Stimulated activated naive CD8-positive, alpha-beta T cell treated with anti-CD3 and anti-CD28 coated beads, Interleukin-15, amount 100 ng/mL, for 72 hours (primary cell): ENCODE measurements at regions not wholly inside any gene's neighbourhood (a gene's known extent, or its start where the extent isn't known, plus 50 kb on each side); places are given as distances from the start of the nearest gene placed in this dataset.
A peak's percentile ranks its signal among the peaks of the same experiment; 100 is the strongest.

ENCODE experiments used
- ATAC-seq: fragments of 150-1000 bp; cut with Tn5 transposase; 2 replicates; pipeline ENCODE4 v1.10.0; 2021; ENCODE audit warnings: mild to moderate bottlenecking, moderate library complexity
- DNase-seq, 2 donors: peaks; one replicate each; pipeline ENCODE4 v3.0.0; 2021 to 2022
- H3K27ac Mint-ChIP-seq, 2 donors: one replicate each; pipeline ENCODE4 v1.8.0; 2022; ENCODE audit warnings: mild to moderate bottlenecking in 2 of 2, mixed read lengths in 2 of 2, moderate library complexity in 2 of 2
- H3K27me3 Mint-ChIP-seq: one replicate; pipeline ENCODE4 v1.8.0; 2022; ENCODE audit warnings: mixed read lengths
- H3K4me1 Mint-ChIP-seq: one replicate; pipeline ENCODE4 v1.8.0; 2022; ENCODE audit warnings: mild to moderate bottlenecking, mixed read lengths
- H3K4me3 Mint-ChIP-seq, 2 donors: one replicate each; pipeline ENCODE4 v1.8.0; 2022; ENCODE audit warnings: mild to moderate bottlenecking in 2 of 2, mixed read lengths in 2 of 2, moderate library complexity in 1 of 2
- H3K9me3 Mint-ChIP-seq, 2 donors: one replicate each; pipeline ENCODE4 v1.8.0; 2022; ENCODE audit warnings: mixed read lengths in 2 of 2

- no peak for ATAC-seq
- no peaks in the 10 kb centered on the region for H3K27me3 Mint-ChIP-seq
Observed at GRCh38 chr17:68734187-68734900, 133.2 kb upstream of the FAM20A start.

GRCh38 chr17:68733241-68734176 lies 132.3 kb upstream of the FAM20A start:
- Mint-ChIP-seq H3K4me3 (no peak overlapping the region), H3K27me3 (no peaks in the 10 kb centered on the region), H3K9me3 (no peaks in the 10 kb centered on the region), H3K27ac (no peak overlapping the region), H3K4me1 (no peaks in the 10 kb centered on the region)
- ATAC-seq (no peak), DNase-seq (no peak)

More at GRCh38 chr17:68734187-68734900, 133.2 kb upstream of the FAM20A start:
- H3K9me3 Mint-ChIP-seq: no peaks in the 10 kb centered on the region
- no peak overlapping the region for H3K4me3 Mint-ChIP-seq
- H3K27ac Mint-ChIP-seq: no peak overlapping the region
- no peak for DNase-seq
- H3K4me1 Mint-ChIP-seq: no peaks in the 10 kb centered on the region

DNA sequence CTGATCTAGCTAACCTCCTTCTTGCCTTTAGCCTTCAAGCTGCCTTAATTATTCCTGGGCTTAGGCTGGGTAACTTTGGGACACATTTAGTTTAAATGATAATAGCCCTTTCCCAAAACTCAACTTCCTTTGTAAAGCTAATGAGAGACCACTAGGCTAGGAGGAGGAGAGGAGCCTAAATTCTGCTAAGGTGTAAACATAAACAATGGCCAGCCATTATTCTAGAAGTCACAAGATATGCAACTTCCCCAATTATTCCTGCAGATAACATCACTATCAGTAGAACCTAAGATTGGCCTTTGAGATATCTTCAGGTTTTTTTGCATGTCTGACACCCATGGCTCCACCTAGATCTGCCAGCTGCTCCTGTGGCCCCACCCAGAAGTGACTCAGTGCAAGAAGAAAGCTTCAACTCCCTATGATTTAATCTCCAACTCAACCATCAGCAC lies 131.2 kb upstream of the FAM20A start:
- ATAC-seq (no peak), DNase-seq (no peak)
- H3K9me3 Mint-ChIP-seq: no peaks in the 10 kb centered on the region
- H3K4me3 Mint-ChIP-seq: no peak overlapping the region
- H3K27ac Mint-ChIP-seq: no peak overlapping the region
- H3K27me3 Mint-ChIP-seq: no peaks in the 10 kb centered on the region
- no peaks in the 10 kb centered on the region for H3K4me1 Mint-ChIP-seq

DNA sequence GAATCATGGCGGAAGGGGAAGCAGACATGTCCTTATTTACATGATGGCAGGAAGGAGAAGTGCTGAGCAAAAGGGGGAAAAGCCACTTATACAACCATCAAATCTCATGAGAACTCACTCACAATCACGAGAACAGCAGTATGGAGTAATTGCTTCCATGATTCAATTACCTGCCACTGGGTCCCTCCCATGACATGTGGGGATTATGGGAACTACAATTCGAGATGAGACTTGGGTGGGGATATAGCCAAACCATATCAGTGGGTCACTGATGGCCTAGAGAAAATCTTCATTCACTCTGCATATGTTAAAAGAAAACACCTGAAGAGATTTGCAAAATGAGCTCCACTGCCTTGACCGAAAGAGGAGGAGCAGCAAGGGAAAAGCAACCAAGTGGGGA lies 130.3 kb upstream of the FAM20A start:
- Mint-ChIP-seq H3K27me3 (no peaks in the 10 kb centered on the region), H3K4me3 (no peak overlapping the region), H3K27ac (no peak overlapping the region), H3K4me1 (no peaks in the 10 kb centered on the region), H3K9me3 (no peaks in the 10 kb centered on the region)
- DNase-seq (no peak), ATAC-seq (no peak)

DNA sequence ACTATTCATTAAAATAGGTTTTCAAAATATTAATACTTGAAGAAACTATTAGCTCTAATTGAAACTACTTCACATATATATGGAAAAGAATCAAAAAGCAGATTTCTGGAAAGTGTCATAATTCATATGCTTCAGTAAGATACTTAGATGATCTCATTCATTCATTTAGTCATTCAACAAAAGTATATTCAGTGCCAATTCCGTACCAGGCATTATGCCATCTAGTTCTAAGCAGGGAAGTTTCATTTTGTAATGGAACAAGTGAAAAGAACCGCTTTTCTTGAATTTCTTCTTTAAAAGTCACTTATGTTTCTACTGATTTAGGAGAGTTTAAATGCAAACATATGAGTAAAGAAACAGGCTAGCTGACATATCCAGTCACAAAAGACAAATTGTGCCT lies 118.3 kb upstream of the FAM20A start:
- no peak overlapping the region for H3K27ac Mint-ChIP-seq
- no peak for ATAC-seq
- H3K9me3 Mint-ChIP-seq: no peaks in the 10 kb centered on the region
- no peak overlapping the region for H3K4me3 Mint-ChIP-seq
- no peaks in the 10 kb centered on the region for H3K4me1 Mint-ChIP-seq
- DNase-seq: no peak
- H3K27me3 Mint-ChIP-seq: peaks cover 22% of the 10 kb centered on the region

DNA sequence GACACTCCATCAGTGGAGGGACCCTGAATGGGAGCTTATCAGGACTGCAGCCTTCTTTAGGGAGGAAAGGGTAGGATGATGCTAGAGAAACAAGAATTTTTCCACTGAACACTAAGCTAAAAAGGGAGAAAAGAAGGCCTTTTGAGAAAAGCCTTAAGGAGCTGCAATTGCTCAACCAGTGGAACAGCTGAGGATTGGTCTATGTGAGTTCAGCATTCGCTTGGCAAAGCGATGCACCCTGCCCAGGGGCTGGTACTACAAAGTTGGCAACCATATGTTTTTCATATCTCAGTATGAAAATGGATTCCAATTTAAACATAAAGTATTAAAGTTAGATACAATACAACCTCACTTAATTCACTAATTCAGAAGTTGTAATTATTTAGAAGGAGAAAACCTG lies 117.8 kb upstream of the FAM20A start:
- Mint-ChIP-seq H3K4me1 (no peaks in the 10 kb centered on the region), H3K27me3 (peaks cover 19% of the 10 kb centered on the region), H3K9me3 (no peaks in the 10 kb centered on the region), H3K4me3 (no peak overlapping the region), H3K27ac (no peak overlapping the region)
- DNase-seq: no peak
- no peak for ATAC-seq

DNA sequence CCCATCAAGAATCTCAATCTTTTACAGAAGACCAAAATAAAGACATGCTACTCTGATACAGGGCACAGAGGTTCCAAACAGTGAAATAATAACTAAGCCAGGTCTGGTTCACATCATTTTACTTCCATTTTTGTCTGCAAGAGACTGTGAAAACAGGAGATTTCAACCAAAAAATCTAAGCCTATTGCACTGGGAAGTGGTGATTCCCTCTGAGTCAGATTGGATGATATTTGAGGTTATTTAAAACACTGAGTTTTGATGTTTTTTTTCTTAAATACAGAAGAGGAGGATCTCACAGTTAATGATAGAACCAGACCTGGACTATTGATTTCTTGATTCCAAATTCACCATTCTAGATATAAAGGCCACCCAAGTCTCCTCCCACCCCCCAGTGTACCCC lies 117.3 kb upstream of the FAM20A start:
- DNase-seq (no peak), ATAC-seq (no peak)
- Mint-ChIP-seq H3K9me3 (no peaks in the 10 kb centered on the region), H3K4me3 (no peak overlapping the region), H3K4me1 (no peaks in the 10 kb centered on the region), H3K27me3 (peaks cover 19% of the 10 kb centered on the region), H3K27ac (no peak overlapping the region)

- peaks cover 30% of the 10 kb centered on the region for H3K27me3 Mint-ChIP-seq
- no peak overlapping the region for H3K4me3 Mint-ChIP-seq
- no peak overlapping the region for H3K27ac Mint-ChIP-seq
- ATAC-seq: no peak
- DNase-seq: no peak
- H3K4me1 Mint-ChIP-seq: no peaks in the 10 kb centered on the region
- no peaks in the 10 kb centered on the region for H3K9me3 Mint-ChIP-seq
Observed at GRCh38 chr17:68714676-68715075, 113.5 kb upstream of the FAM20A start.

DNA sequence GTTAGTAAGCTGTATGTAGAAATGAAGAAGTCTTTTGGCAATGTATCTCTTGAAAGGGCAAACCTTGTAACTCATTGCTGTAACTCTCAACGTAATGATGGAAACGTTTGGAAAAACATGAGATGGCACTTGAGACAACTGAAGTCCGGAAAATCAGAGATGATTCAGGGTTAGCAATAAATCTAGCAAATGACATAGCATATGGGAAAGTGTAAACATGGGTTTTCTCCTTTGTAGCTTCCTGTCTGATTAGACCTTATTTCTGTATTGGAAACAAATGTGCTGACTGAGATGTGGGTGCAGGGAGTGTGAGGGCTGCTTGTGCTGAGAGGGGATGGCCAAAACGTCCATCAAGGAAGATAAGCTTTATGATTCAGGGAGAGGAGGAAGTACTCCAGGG lies 110.7 kb upstream of the FAM20A start:
- H3K4me3 Mint-ChIP-seq: no peak overlapping the region

DNA sequence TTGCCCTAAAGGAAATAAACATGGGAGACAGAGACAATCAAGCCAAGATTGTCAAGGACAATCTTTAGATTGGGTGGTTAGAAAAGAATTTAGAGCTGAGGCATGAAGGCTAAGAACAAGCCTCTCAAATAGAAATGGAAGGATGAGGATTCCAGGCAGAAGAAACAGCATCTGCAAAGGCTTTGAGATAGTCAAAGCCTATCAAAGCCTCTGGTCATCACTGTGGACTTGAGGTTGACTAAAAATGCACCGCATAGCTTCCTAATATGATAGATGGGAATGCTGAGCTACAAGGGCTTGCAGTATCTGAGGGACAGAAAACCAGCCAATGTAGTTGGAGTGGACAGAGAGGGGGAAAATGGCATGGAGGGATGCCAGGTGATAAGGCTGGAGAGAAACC lies 109.8 kb upstream of the FAM20A start:
- H3K4me3 Mint-ChIP-seq: no peak overlapping the region
- H3K9me3 Mint-ChIP-seq: no peaks in the 10 kb centered on the region
- peaks cover 22% of the 10 kb centered on the region for H3K27me3 Mint-ChIP-seq
- no peaks in the 10 kb centered on the region for H3K4me1 Mint-ChIP-seq
- DNase-seq: no peak
- no peak for ATAC-seq
- no peak overlapping the region for H3K27ac Mint-ChIP-seq

More for the DNA sequence above, 110.7 kb upstream of the FAM20A start:
- H3K27ac Mint-ChIP-seq: no peak overlapping the region
- H3K27me3 Mint-ChIP-seq: peaks cover 30% of the 10 kb centered on the region
- ATAC-seq: no peak
- H3K4me1 Mint-ChIP-seq: no peaks in the 10 kb centered on the region
- DNase-seq: no peak
- H3K9me3 Mint-ChIP-seq: no peaks in the 10 kb centered on the region

GRCh38 chr17:68710035-68710780 lies 109.0 kb upstream of the FAM20A start:
- Mint-ChIP-seq H3K27ac (no peak overlapping the region), H3K4me1 (no peaks in the 10 kb centered on the region), H3K4me3 (no peak overlapping the region), H3K27me3 (peaks cover 20% of the 10 kb centered on the region), H3K9me3 (no peaks in the 10 kb centered on the region)
- no peak for ATAC-seq
- DNase-seq: no peak

DNA sequence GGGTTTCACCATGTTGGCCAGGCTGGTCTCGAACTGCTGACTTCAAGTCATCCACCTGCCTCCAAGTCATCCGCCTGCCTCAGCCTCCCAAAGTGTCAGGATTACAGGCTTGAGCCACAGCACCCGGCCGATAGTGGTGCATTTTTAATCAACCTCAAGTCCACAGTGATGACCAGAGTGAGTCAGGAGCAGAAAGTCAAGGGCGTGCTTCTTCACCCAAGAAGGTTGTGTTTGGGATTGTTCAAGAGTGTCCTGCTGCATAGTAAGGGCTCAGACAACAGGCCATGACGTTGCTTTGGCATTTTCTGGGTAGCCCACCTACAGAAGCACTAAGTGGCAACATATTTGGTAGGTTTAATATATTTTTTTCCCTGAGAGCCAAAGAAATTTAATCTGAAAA lies 108.3 kb upstream of the FAM20A start:
- ATAC-seq (no peak), DNase-seq (no peak)
- H3K4me1 Mint-ChIP-seq: no peaks in the 10 kb centered on the region
- H3K27me3 Mint-ChIP-seq: peaks cover 20% of the 10 kb centered on the region
- H3K9me3 Mint-ChIP-seq: no peaks in the 10 kb centered on the region
- H3K27ac Mint-ChIP-seq: no peak overlapping the region
- no peak overlapping the region for H3K4me3 Mint-ChIP-seq

DNA sequence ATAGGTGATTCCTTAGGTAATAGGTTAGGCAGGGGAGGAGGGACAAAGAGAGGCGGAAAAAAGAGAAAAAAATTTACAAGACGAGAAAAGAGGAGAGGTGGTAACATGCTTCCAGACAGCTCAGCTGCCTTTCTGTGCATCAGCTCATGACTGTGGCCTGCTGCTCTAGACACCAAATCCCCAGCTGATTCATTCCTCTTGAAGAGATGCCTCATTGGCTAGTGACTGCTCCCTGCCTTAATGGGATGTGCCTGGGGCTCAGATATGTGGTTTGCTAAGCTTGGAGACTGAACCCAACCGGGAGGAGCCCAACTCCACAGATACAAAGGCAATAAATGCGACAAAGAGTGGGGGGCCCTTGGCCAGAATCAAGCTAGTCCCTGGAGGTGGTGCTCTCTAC lies 105.9 kb upstream of the FAM20A start:
- H3K27ac Mint-ChIP-seq: peak overlapping the region in 1 of 2 donors; percentile 54
- no peak overlapping the region for H3K4me3 Mint-ChIP-seq
- peaks cover 13% of the 10 kb centered on the region for H3K27me3 Mint-ChIP-seq
- H3K9me3 Mint-ChIP-seq: peaks cover 0 to 6% of the 10 kb centered on the region in 2 donors
- no peak for DNase-seq
- no peak for ATAC-seq
- H3K4me1 Mint-ChIP-seq: no peaks in the 10 kb centered on the region

- Mint-ChIP-seq H3K4me3 (no peak overlapping the region), H3K27ac (no peak overlapping the region), H3K9me3 (peaks cover 0 to 6% of the 10 kb centered on the region in 2 donors), H3K4me1 (no peaks in the 10 kb centered on the region), H3K27me3 (peaks cover 7% of the 10 kb centered on the region)
- no peak for ATAC-seq
- DNase-seq: no peak
Observed at GRCh38 chr17:68706356-68706920, 105.3 kb upstream of the FAM20A start.

- H3K27ac Mint-ChIP-seq: no peak overlapping the region
- no peak for DNase-seq
- H3K9me3 Mint-ChIP-seq: peaks cover 0 to 6% of the 10 kb centered on the region in 2 donors
- H3K4me3 Mint-ChIP-seq: no peak overlapping the region
- H3K4me1 Mint-ChIP-seq: no peaks in the 10 kb centered on the region
- H3K27me3 Mint-ChIP-seq: no peaks in the 10 kb centered on the region
- ATAC-seq: no peak
Observed at GRCh38 chr17:68705714-68706076, 104.5 kb upstream of the FAM20A start.
